ENCODE measurements at regions not wholly inside any gene's neighbourhood (a gene's known extent, or its start where the extent isn't known, plus 50 kb on each side); places are given as distances from the start of the nearest gene placed in this dataset.

GRCh38 chr6:21504790-21505189 is 88.8 kb upstream of the SOX4 start:
- WGBS, 3 donors = 73 to 90% (median 86%) methylated on average over 6 of the region's 6 CpGs
- no peak for DNase-seq
- Histone ChIP-seq H3K36me3 (ENCODE audit: control insufficient read depth in 3 of 3, insufficient read depth in 2 of 3, low read depth in 1 of 3, low read length in 3 of 3) (no peaks in the 10 kb centered on the region), H3K4me3 (ENCODE audit: low read depth in 1 of 3, low read length in 3 of 3) (no peak overlapping the region), H3K9me3 (ENCODE audit: control insufficient read depth in 2 of 2, insufficient read depth in 1 of 2, low read depth in 1 of 2, low read length in 1 of 2) (no peaks in the 10 kb centered on the region), H3K4me1 (ENCODE audit: control insufficient read depth in 3 of 3, insufficient read depth in 2 of 3, low read depth in 1 of 3, low read length in 2 of 3) (peaks cover 0 to 15% (median 5%) of the 10 kb centered on the region in 3 donors), H3K27ac (ENCODE audit: low read depth in 1 of 3, low read length in 2 of 3) (no peak overlapping the region), H3K27me3 (ENCODE audit: control insufficient read depth in 3 of 3, insufficient read depth in 3 of 3, low read length in 3 of 3) (no peaks in the 10 kb centered on the region)
- FAIRE-seq = no peak

GRCh38 chr6:21505574-21505990 is 88.0 kb upstream of the SOX4 start:
- Histone ChIP-seq H3K27ac (ENCODE audit: low read depth in 1 of 3, low read length in 2 of 3) (no peak overlapping the region), H3K9me3 (ENCODE audit: control insufficient read depth in 2 of 2, insufficient read depth in 1 of 2, low read depth in 1 of 2, low read length in 1 of 2) (no peaks in the 10 kb centered on the region), H3K36me3 (ENCODE audit: control insufficient read depth in 3 of 3, insufficient read depth in 2 of 3, low read depth in 1 of 3, low read length in 3 of 3) (no peaks in the 10 kb centered on the region), H3K4me1 (ENCODE audit: control insufficient read depth in 3 of 3, insufficient read depth in 2 of 3, low read depth in 1 of 3, low read length in 2 of 3) (peaks cover 0 to 8% (median under 1%) of the 10 kb centered on the region in 3 donors), H3K4me3 (ENCODE audit: low read depth in 1 of 3, low read length in 3 of 3) (no peak overlapping the region), H3K27me3 (ENCODE audit: control insufficient read depth in 3 of 3, insufficient read depth in 3 of 3, low read length in 3 of 3) (no peaks in the 10 kb centered on the region)
- FAIRE-seq (no peak), DNase-seq (no peak)
- 92 to 93% (median 92%) methylated on average over 5 of the region's 5 CpGs for WGBS, 3 donors

- no peaks in the 10 kb centered on the region for H3K9me3 ChIP-seq (ENCODE audit: control insufficient read depth in 2 of 2, insufficient read depth in 1 of 2, low read depth in 1 of 2, low read length in 1 of 2)
- H3K27ac ChIP-seq (ENCODE audit: low read depth in 1 of 3, low read length in 2 of 3) = no peak overlapping the region
- no peak for FAIRE-seq
- H3K27me3 ChIP-seq (ENCODE audit: control insufficient read depth in 3 of 3, insufficient read depth in 3 of 3, low read length in 3 of 3) = no peaks in the 10 kb centered on the region
- WGBS, 3 donors = 84 to 92% (median 85%) methylated on average over 4 of the region's 4 CpGs
- no peaks in the 10 kb centered on the region for H3K36me3 ChIP-seq (ENCODE audit: control insufficient read depth in 3 of 3, insufficient read depth in 2 of 3, low read depth in 1 of 3, low read length in 3 of 3)
- H3K4me3 ChIP-seq (ENCODE audit: low read depth in 1 of 3, low read length in 3 of 3) = no peak overlapping the region
- DNase-seq = no peak
- peaks cover 0 to 5% (median 0%) of the 10 kb centered on the region in 3 donors for H3K4me1 ChIP-seq (ENCODE audit: control insufficient read depth in 3 of 3, insufficient read depth in 2 of 3, low read depth in 1 of 3, low read length in 2 of 3)
Observed at GRCh38 chr6:21506126-21506525, 87.4 kb upstream of the SOX4 start.

GRCh38 chr6:21507811-21508210 is 85.7 kb upstream of the SOX4 start:
- no peaks in the 10 kb centered on the region for H3K36me3 ChIP-seq (ENCODE audit: control insufficient read depth in 3 of 3, insufficient read depth in 2 of 3, low read depth in 1 of 3, low read length in 3 of 3)
- FAIRE-seq = no peak
- H3K4me1 ChIP-seq (ENCODE audit: control insufficient read depth in 3 of 3, insufficient read depth in 2 of 3, low read depth in 1 of 3, low read length in 2 of 3) = no peaks in the 10 kb centered on the region
- no peak for DNase-seq
- no peak overlapping the region for H3K27ac ChIP-seq (ENCODE audit: low read depth in 1 of 3, low read length in 2 of 3)
- no peaks in the 10 kb centered on the region for H3K9me3 ChIP-seq (ENCODE audit: control insufficient read depth in 2 of 2, insufficient read depth in 1 of 2, low read depth in 1 of 2, low read length in 1 of 2)
- H3K4me3 ChIP-seq (ENCODE audit: low read depth in 1 of 3, low read length in 3 of 3) = no peak overlapping the region
- no peaks in the 10 kb centered on the region for H3K27me3 ChIP-seq (ENCODE audit: control insufficient read depth in 3 of 3, insufficient read depth in 3 of 3, low read length in 3 of 3)
- WGBS, 3 donors = 59 to 75% (median 64%) methylated on average over 2 of the region's 2 CpGs

GRCh38 chr6:21508753-21509152 is 84.8 kb upstream of the SOX4 start:
- FAIRE-seq (no peak), DNase-seq (no peak)
- Histone ChIP-seq H3K27me3 (ENCODE audit: control insufficient read depth in 3 of 3, insufficient read depth in 3 of 3, low read length in 3 of 3) (no peaks in the 10 kb centered on the region), H3K36me3 (ENCODE audit: control insufficient read depth in 3 of 3, insufficient read depth in 2 of 3, low read depth in 1 of 3, low read length in 3 of 3) (no peaks in the 10 kb centered on the region), H3K4me1 (ENCODE audit: control insufficient read depth in 3 of 3, insufficient read depth in 2 of 3, low read depth in 1 of 3, low read length in 2 of 3) (no peaks in the 10 kb centered on the region), H3K4me3 (ENCODE audit: low read depth in 1 of 3, low read length in 3 of 3) (no peak overlapping the region), H3K9me3 (ENCODE audit: control insufficient read depth in 2 of 2, insufficient read depth in 1 of 2, low read depth in 1 of 2, low read length in 1 of 2) (no peaks in the 10 kb centered on the region), H3K27ac (ENCODE audit: low read depth in 1 of 3, low read length in 2 of 3) (no peak overlapping the region)
- WGBS, 3 donors = 84 to 92% (median 85%) methylated on average over 4 of the region's 4 CpGs

GRCh38 chr6:21511891-21512550 is 81.5 kb upstream of the SOX4 start:
- H3K9me3 ChIP-seq (ENCODE audit: control insufficient read depth in 2 of 2, insufficient read depth in 1 of 2, low read depth in 1 of 2, low read length in 1 of 2) = no peaks in the 10 kb centered on the region
- no peak overlapping the region for H3K27ac ChIP-seq (ENCODE audit: low read depth in 1 of 3, low read length in 2 of 3)
- H3K4me1 ChIP-seq (ENCODE audit: control insufficient read depth in 3 of 3, insufficient read depth in 2 of 3, low read depth in 1 of 3, low read length in 2 of 3) = no peaks in the 10 kb centered on the region
- no peaks in the 10 kb centered on the region for H3K36me3 ChIP-seq (ENCODE audit: control insufficient read depth in 3 of 3, insufficient read depth in 2 of 3, low read depth in 1 of 3, low read length in 3 of 3)
- H3K4me3 ChIP-seq (ENCODE audit: low read depth in 1 of 3, low read length in 3 of 3) = no peak overlapping the region
- DNase-seq = no peak
- no peak for FAIRE-seq
- H3K27me3 ChIP-seq (ENCODE audit: control insufficient read depth in 3 of 3, insufficient read depth in 3 of 3, low read length in 3 of 3) = no peaks in the 10 kb centered on the region
- 89 to 95% (median 89%) methylated on average over 6 of the region's 6 CpGs for whole genome bisulfite sequencing, 3 donors

GRCh38 chr6:21514288-21514687 is 79.3 kb upstream of the SOX4 start:
- no peak overlapping the region for H3K4me3 ChIP-seq (ENCODE audit: low read depth in 1 of 3, low read length in 3 of 3)
- DNase-seq (no peak), FAIRE-seq (no peak)
- WGBS, 3 donors = 87 to 90% (median 90%) methylated on average over 4 of the region's 4 CpGs
- H3K27ac ChIP-seq (ENCODE audit: low read depth in 1 of 3, low read length in 2 of 3) = no peak overlapping the region
- H3K4me1 ChIP-seq (ENCODE audit: control insufficient read depth in 3 of 3, insufficient read depth in 2 of 3, low read depth in 1 of 3, low read length in 2 of 3) = no peaks in the 10 kb centered on the region
- no peaks in the 10 kb centered on the region for H3K9me3 ChIP-seq (ENCODE audit: control insufficient read depth in 2 of 2, insufficient read depth in 1 of 2, low read depth in 1 of 2, low read length in 1 of 2)
- H3K27me3 ChIP-seq (ENCODE audit: control insufficient read depth in 3 of 3, insufficient read depth in 3 of 3, low read length in 3 of 3) = no peaks in the 10 kb centered on the region
- no peaks in the 10 kb centered on the region for H3K36me3 ChIP-seq (ENCODE audit: control insufficient read depth in 3 of 3, insufficient read depth in 2 of 3, low read depth in 1 of 3, low read length in 3 of 3)

- no peaks in the 10 kb centered on the region for H3K4me1 ChIP-seq (ENCODE audit: control insufficient read depth in 3 of 3, insufficient read depth in 2 of 3, low read depth in 1 of 3, low read length in 2 of 3)
- WGBS, 3 donors = 70 to 82% (median 71%) methylated on average over 4 of the region's 4 CpGs
Observed at GRCh38 chr6:21518317-21518716, 75.2 kb upstream of the SOX4 start.

GRCh38 chr6:21519642-21520041 is 73.9 kb upstream of the SOX4 start:
- Histone ChIP-seq H3K9me3 (ENCODE audit: control insufficient read depth in 2 of 2, insufficient read depth in 1 of 2, low read depth in 1 of 2, low read length in 1 of 2) (no peaks in the 10 kb centered on the region), H3K27ac (ENCODE audit: low read depth in 1 of 3, low read length in 2 of 3) (no peak overlapping the region), H3K4me3 (ENCODE audit: low read depth in 1 of 3, low read length in 3 of 3) (no peak overlapping the region), H3K27me3 (ENCODE audit: control insufficient read depth in 3 of 3, insufficient read depth in 3 of 3, low read length in 3 of 3) (no peaks in the 10 kb centered on the region), H3K36me3 (ENCODE audit: control insufficient read depth in 3 of 3, insufficient read depth in 2 of 3, low read depth in 1 of 3, low read length in 3 of 3) (no peaks in the 10 kb centered on the region), H3K4me1 (ENCODE audit: control insufficient read depth in 3 of 3, insufficient read depth in 2 of 3, low read depth in 1 of 3, low read length in 2 of 3) (no peaks in the 10 kb centered on the region)
- 77 to 95% (median 82%) methylated on average over 1 of the region's 1 CpG for WGBS, 3 donors
- FAIRE-seq (no peak), DNase-seq (no peak)

More at GRCh38 chr6:21518317-21518716, 75.2 kb upstream of the SOX4 start:
- no peaks in the 10 kb centered on the region for H3K9me3 ChIP-seq (ENCODE audit: control insufficient read depth in 2 of 2, insufficient read depth in 1 of 2, low read depth in 1 of 2, low read length in 1 of 2)
- H3K36me3 ChIP-seq (ENCODE audit: control insufficient read depth in 3 of 3, insufficient read depth in 2 of 3, low read depth in 1 of 3, low read length in 3 of 3) = no peaks in the 10 kb centered on the region
- no peak for DNase-seq
- no peaks in the 10 kb centered on the region for H3K27me3 ChIP-seq (ENCODE audit: control insufficient read depth in 3 of 3, insufficient read depth in 3 of 3, low read length in 3 of 3)
- no peak overlapping the region for H3K4me3 ChIP-seq (ENCODE audit: low read depth in 1 of 3, low read length in 3 of 3)
- FAIRE-seq = no peak
- H3K27ac ChIP-seq (ENCODE audit: low read depth in 1 of 3, low read length in 2 of 3) = no peak overlapping the region
